ENCODE measurements at regions not wholly inside any gene's neighbourhood (a gene's known extent, or its start where the extent isn't known, plus 50 kb on each side); places are given as distances from the start of the nearest gene placed in this dataset.

DNA sequence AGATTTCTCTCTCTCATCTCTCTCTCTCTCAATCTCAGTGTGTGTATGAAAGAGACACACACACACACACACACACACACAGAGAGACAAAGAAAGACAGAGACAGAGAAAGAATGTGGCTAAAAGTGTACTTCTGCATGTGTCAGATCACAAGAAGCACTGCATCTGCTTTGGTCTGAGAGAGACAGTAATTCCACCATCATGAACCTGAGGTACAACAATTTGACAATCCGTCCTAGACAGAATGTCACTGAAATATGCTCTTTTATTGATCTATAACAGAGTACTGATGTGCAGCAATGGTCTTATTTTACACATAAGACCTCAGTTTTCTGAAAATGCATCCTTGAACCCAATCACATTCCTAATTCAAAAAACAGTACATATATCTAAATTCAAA, 576.2 kb upstream of the SMIM31 start (continued):
- TF ChIP-seq, protein P1, sequence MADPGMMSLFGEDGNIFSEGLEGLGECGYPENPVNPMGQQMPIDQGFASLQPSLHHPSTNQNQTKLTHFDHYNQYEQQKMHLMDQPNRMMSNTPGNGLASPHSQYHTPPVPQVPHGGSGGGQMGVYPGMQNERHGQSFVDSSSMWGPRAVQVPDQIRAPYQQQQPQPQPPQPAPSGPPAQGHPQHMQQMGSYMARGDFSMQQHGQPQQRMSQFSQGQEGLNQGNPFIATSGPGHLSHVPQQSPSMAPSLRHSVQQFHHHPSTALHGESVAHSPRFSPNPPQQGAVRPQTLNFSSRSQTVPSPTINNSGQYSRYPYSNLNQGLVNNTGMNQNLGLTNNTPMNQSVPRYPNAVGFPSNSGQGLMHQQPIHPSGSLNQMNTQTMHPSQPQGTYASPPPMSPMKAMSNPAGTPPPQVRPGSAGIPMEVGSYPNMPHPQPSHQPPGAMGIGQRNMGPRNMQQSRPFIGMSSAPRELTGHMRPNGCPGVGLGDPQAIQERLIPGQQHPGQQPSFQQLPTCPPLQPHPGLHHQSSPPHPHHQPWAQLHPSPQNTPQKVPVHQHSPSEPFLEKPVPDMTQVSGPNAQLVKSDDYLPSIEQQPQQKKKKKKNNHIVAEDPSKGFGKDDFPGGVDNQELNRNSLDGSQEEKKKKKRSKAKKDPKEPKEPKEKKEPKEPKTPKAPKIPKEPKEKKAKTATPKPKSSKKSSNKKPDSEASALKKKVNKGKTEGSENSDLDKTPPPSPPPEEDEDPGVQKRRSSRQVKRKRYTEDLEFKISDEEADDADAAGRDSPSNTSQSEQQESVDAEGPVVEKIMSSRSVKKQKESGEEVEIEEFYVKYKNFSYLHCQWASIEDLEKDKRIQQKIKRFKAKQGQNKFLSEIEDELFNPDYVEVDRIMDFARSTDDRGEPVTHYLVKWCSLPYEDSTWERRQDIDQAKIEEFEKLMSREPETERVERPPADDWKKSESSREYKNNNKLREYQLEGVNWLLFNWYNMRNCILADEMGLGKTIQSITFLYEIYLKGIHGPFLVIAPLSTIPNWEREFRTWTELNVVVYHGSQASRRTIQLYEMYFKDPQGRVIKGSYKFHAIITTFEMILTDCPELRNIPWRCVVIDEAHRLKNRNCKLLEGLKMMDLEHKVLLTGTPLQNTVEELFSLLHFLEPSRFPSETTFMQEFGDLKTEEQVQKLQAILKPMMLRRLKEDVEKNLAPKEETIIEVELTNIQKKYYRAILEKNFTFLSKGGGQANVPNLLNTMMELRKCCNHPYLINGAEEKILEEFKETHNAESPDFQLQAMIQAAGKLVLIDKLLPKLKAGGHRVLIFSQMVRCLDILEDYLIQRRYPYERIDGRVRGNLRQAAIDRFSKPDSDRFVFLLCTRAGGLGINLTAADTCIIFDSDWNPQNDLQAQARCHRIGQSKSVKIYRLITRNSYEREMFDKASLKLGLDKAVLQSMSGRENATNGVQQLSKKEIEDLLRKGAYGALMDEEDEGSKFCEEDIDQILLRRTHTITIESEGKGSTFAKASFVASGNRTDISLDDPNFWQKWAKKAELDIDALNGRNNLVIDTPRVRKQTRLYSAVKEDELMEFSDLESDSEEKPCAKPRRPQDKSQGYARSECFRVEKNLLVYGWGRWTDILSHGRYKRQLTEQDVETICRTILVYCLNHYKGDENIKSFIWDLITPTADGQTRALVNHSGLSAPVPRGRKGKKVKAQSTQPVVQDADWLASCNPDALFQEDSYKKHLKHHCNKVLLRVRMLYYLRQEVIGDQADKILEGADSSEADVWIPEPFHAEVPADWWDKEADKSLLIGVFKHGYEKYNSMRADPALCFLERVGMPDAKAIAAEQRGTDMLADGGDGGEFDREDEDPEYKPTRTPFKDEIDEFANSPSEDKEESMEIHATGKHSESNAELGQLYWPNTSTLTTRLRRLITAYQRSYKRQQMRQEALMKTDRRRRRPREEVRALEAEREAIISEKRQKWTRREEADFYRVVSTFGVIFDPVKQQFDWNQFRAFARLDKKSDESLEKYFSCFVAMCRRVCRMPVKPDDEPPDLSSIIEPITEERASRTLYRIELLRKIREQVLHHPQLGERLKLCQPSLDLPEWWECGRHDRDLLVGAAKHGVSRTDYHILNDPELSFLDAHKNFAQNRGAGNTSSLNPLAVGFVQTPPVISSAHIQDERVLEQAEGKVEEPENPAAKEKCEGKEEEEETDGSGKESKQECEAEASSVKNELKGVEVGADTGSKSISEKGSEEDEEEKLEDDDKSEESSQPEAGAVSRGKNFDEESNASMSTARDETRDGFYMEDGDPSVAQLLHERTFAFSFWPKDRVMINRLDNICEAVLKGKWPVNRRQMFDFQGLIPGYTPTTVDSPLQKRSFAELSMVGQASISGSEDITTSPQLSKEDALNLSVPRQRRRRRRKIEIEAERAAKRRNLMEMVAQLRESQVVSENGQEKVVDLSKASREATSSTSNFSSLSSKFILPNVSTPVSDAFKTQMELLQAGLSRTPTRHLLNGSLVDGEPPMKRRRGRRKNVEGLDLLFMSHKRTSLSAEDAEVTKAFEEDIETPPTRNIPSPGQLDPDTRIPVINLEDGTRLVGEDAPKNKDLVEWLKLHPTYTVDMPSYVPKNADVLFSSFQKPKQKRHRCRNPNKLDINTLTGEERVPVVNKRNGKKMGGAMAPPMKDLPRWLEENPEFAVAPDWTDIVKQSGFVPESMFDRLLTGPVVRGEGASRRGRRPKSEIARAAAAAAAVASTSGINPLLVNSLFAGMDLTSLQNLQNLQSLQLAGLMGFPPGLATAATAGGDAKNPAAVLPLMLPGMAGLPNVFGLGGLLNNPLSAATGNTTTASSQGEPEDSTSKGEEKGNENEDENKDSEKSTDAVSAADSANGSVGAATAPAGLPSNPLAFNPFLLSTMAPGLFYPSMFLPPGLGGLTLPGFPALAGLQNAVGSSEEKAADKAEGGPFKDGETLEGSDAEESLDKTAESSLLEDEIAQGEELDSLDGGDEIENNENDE (IDR thresholded peaks at IDR 0.05; ENCODE audit: insufficient replicate concordance, low read length): no peak
- TF ChIP-seq NRF1 (IDR thresholded peaks at IDR 0.05; ENCODE audit: low read depth, low read length): no peak
- TF ChIP-seq RXRA (IDR thresholded peaks at IDR 0.05; ENCODE audit: insufficient read depth, low read depth, low read length): no peak
- TF ChIP-seq BACH1 (IDR thresholded peaks at IDR 0.05; ENCODE audit: low read length): no peak
- TF ChIP-seq, protein P2, sequence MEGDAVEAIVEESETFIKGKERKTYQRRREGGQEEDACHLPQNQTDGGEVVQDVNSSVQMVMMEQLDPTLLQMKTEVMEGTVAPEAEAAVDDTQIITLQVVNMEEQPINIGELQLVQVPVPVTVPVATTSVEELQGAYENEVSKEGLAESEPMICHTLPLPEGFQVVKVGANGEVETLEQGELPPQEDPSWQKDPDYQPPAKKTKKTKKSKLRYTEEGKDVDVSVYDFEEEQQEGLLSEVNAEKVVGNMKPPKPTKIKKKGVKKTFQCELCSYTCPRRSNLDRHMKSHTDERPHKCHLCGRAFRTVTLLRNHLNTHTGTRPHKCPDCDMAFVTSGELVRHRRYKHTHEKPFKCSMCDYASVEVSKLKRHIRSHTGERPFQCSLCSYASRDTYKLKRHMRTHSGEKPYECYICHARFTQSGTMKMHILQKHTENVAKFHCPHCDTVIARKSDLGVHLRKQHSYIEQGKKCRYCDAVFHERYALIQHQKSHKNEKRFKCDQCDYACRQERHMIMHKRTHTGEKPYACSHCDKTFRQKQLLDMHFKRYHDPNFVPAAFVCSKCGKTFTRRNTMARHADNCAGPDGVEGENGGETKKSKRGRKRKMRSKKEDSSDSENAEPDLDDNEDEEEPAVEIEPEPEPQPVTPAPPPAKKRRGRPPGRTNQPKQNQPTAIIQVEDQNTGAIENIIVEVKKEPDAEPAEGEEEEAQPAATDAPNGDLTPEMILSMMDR (IDR thresholded peaks at IDR 0.05; ENCODE audit: control extremely low read depth in 1 of 3, insufficient read depth in 1 of 3, low read depth in 1 of 3, low read length in 3 of 3): no peak
- TF ChIP-seq TCF12 (IDR thresholded peaks at IDR 0.05; ENCODE audit: low read depth, low read length): no peak
- no peak for TF ChIP-seq RFX5 (IDR thresholded peaks at IDR 0.05; ENCODE audit: borderline replicate concordance, low read depth, low read length)
- TF ChIP-seq ZNF274 (IDR thresholded peaks at IDR 0.05; ENCODE audit: borderline replicate concordance, extremely low read depth, low read length): no peak
- TF ChIP-seq SP1 (IDR thresholded peaks at IDR 0.05; ENCODE audit: low read depth, low read length): no peak
- no peak for TF ChIP-seq SIN3A (conservative IDR thresholded peaks at IDR 0.05 in 1 of 2, IDR thresholded peaks at IDR 0.05 in 1 of 2; ENCODE audit: low read depth in 1 of 2, low read length in 2 of 2)

Measured in H1 (cell line).